WI38 (cell line): ENCODE measurements at regions not wholly inside any gene's neighbourhood (a gene's known extent, or its start where the extent isn't known, plus 50 kb on each side); places are given as distances from the start of the nearest gene placed in this dataset.
"Not testable (repeated sequence)": the region's sequence is repeated elsewhere in the genome, so short reads cannot be mapped to it uniquely, and the experiment has no call there.

Experiments used
- H3K4me3 ChIP-seq: 2 replicates; pipeline ENCODE4 v1.5.1; 2011; ENCODE audit warnings: low read depth, mild to moderate bottlenecking, control low read depth, low read length
- CTCF ChIP-seq: IDR thresholded peaks from 2 replicates; pipeline ENCODE4 v1.5.1; 2012; ENCODE audit warnings: low read depth, mild to moderate bottlenecking, control low read depth, low read length

GRCh38 chr2:221962186-221962585, 336.6 kb downstream of the PAX3 start:
- no peak overlapping the region for H3K4me3 ChIP-seq
- TF ChIP-seq CTCF: no peak

- no peak for TF ChIP-seq CTCF
Observed at GRCh38 chr2:221961561-221961960, 337.2 kb downstream of the PAX3 start.

GRCh38 chr2:221958224-221958623, 340.6 kb downstream of the PAX3 start:
- no peak for TF ChIP-seq CTCF
- no peak overlapping the region for H3K4me3 ChIP-seq

More at GRCh38 chr2:221961561-221961960, 337.2 kb downstream of the PAX3 start:
- no peak overlapping the region for H3K4me3 ChIP-seq

- H3K4me3 ChIP-seq: no peak overlapping the region
- no peak for TF ChIP-seq CTCF
Observed at GRCh38 chr2:221948076-221948475, 350.7 kb downstream of the PAX3 start.

GRCh38 chr2:221944452-221944851, 354.3 kb downstream of the PAX3 start:
- not testable (repeated sequence) for H3K4me3 ChIP-seq

GRCh38 chr2:221943076-221943810, 355.6 kb downstream of the PAX3 start:
- no peak for TF ChIP-seq CTCF

GRCh38 chr2:221931251-221931991, 359.3 kb upstream of the EPHA4 start:
- no peak for TF ChIP-seq CTCF

More at GRCh38 chr2:221943076-221943810, 355.6 kb downstream of the PAX3 start:
- no peak overlapping the region for H3K4me3 ChIP-seq

More at GRCh38 chr2:221931251-221931991, 359.3 kb upstream of the EPHA4 start:
- H3K4me3 ChIP-seq: no peak overlapping the region
